H1 (cell line): ENCODE measurements at regions not wholly inside any gene's neighbourhood (a gene's known extent, or its start where the extent isn't known, plus 50 kb on each side); places are given as distances from the start of the nearest gene placed in this dataset.

Experiments
- ATF2 ChIP-seq: IDR thresholded peaks from 2 replicates; pipeline ENCODE4 v1.6.1; 2012; ENCODE audit warnings: low read length, inconsistent platforms
- MAX ChIP-seq: IDR thresholded peaks from 2 replicates; pipeline ENCODE4 v1.6.1; 2012; ENCODE audit warnings: inconsistent platforms

GRCh38 chr16:26688105-26688504, 378.6 kb upstream of the C16orf82 start (continued):
- TF ChIP-seq ATF2: no peak
- TF ChIP-seq MAX: no peak
